KMS-11 (cell line): ENCODE measurements at regions not wholly inside any gene's neighbourhood (a gene's known extent, or its start where the extent isn't known, plus 50 kb on each side); places are given as distances from the start of the nearest gene placed in this dataset.

Experiments used
- H2AFZ ChIP-seq: fragments of 200-600 bp; sonication (generic); 2 replicates; pipeline ENCODE4 v1.6.1; 2016; ENCODE audit warnings: antibody characterized with exemption, mixed run types, low read depth
- H3K27ac ChIP-seq: fragments of 200-600 bp; sonication (generic); 2 replicates; pipeline ENCODE4 v1.6.1; 2016; ENCODE audit warnings: mild to moderate bottlenecking, mixed run types
- H3K27me3 ChIP-seq: fragments of 200-600 bp; sonication (generic); 2 replicates; pipeline ENCODE4 v1.6.1; 2017; ENCODE audit warnings: mild to moderate bottlenecking, low read depth, mixed run types, moderate library complexity; ENCODE audit not compliant: insufficient read depth
- H3K36me3 ChIP-seq: fragments of 200-600 bp; sonication (generic); 2 replicates; pipeline ENCODE4 v1.6.1; 2017; ENCODE audit warnings: mild to moderate bottlenecking, mixed run types; ENCODE audit not compliant: insufficient read depth
- H3K4me1 ChIP-seq: fragments of 200-600 bp; sonication (generic); 2 replicates; pipeline ENCODE4 v1.6.1; 2016; ENCODE audit warnings: mild to moderate bottlenecking, low read depth, mixed run types; ENCODE audit not compliant: poor library complexity, severe bottlenecking
- H3K4me2 ChIP-seq: fragments of 200-600 bp; sonication (generic); 2 replicates; pipeline ENCODE4 v1.7.0; 2016; ENCODE audit warnings: mild to moderate bottlenecking, mixed run types
- H3K4me3 ChIP-seq: fragments of 200-600 bp; sonication (generic); IDR thresholded peaks from 2 replicates; pipeline ENCODE4 v1.6.1; 2017; ENCODE audit warnings: low read depth, low read length, mixed read lengths; ENCODE audit not compliant: insufficient read depth
- H3K79me2 ChIP-seq: fragments of 200-600 bp; sonication (generic); 2 replicates; pipeline ENCODE4 v1.6.1; 2016; ENCODE audit warnings: low read depth, mixed run types; ENCODE audit not compliant: insufficient read depth
- H3K9ac ChIP-seq: fragments of 200-600 bp; sonication (generic); 2 replicates; pipeline ENCODE4 v1.6.1; 2016; ENCODE audit warnings: mild to moderate bottlenecking, mixed run types
- H4K20me1 ChIP-seq: fragments of 200-600 bp; sonication (generic); 2 replicates; pipeline ENCODE4 v1.6.1; 2016; ENCODE audit warnings: mild to moderate bottlenecking, mixed run types; ENCODE audit not compliant: insufficient read depth
- TF ChIP-seq, protein P1 (sequence below): fragments of 200-600 bp; sonication (generic); conservative IDR thresholded peaks from 2 replicates; pipeline ENCODE4 v1.6.1; 2017; ENCODE audit warnings: low read depth, mild to moderate bottlenecking, antibody characterized with exemption, low read length, moderate library complexity, mixed read lengths

DNA sequence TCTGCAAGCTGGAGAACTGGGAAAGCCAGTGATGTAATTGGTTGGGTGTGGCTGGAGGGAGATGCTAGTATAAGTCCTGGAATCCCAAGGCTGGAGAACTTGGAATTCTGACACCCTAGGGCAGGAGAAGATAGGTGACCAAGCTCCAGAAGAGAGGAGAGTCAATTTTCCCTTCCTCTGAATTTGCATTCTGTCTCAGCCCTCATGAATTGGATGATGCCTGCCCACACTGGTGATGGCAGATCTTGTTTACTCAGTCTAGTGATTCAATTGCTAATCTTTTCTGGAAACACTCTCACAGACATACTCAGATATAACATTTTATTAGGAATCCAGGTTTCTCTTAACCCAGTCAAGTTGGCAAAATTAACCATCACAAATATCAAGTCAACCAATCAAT is 287.2 kb downstream of the RDH14 start:
- no peaks in the 10 kb centered on the region for H3K36me3 ChIP-seq
- H3K4me1 ChIP-seq = no peaks in the 10 kb centered on the region
- no peak overlapping the region for H3K4me3 ChIP-seq
- H3K79me2 ChIP-seq = no peaks in the 10 kb centered on the region
- H4K20me1 ChIP-seq = no peaks in the 10 kb centered on the region
- no peak overlapping the region for H3K27ac ChIP-seq
- H3K27me3 ChIP-seq = no peaks in the 10 kb centered on the region
- TF ChIP-seq, protein P1, sequence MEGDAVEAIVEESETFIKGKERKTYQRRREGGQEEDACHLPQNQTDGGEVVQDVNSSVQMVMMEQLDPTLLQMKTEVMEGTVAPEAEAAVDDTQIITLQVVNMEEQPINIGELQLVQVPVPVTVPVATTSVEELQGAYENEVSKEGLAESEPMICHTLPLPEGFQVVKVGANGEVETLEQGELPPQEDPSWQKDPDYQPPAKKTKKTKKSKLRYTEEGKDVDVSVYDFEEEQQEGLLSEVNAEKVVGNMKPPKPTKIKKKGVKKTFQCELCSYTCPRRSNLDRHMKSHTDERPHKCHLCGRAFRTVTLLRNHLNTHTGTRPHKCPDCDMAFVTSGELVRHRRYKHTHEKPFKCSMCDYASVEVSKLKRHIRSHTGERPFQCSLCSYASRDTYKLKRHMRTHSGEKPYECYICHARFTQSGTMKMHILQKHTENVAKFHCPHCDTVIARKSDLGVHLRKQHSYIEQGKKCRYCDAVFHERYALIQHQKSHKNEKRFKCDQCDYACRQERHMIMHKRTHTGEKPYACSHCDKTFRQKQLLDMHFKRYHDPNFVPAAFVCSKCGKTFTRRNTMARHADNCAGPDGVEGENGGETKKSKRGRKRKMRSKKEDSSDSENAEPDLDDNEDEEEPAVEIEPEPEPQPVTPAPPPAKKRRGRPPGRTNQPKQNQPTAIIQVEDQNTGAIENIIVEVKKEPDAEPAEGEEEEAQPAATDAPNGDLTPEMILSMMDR = no peak
- H3K9ac ChIP-seq = no peak overlapping the region
- H3K4me2 ChIP-seq = no peak overlapping the region
- H2AFZ ChIP-seq = no peak overlapping the region

GRCh38 chr2:18272148-18272494 is 288.3 kb downstream of the RDH14 start:
- no peaks in the 10 kb centered on the region for H4K20me1 ChIP-seq
- H3K27ac ChIP-seq = no peak overlapping the region

GRCh38 chr2:18271370-18272147 is 288.9 kb downstream of the RDH14 start:
- H3K36me3 ChIP-seq = no peaks in the 10 kb centered on the region

More at GRCh38 chr2:18272148-18272494, 288.3 kb downstream of the RDH14 start:
- H3K4me3 ChIP-seq = no peak overlapping the region
- H2AFZ ChIP-seq = no peak overlapping the region
- no peaks in the 10 kb centered on the region for H3K36me3 ChIP-seq
- H3K4me2 ChIP-seq = no peak overlapping the region
- TF ChIP-seq, protein P1 = no peak
- H3K27me3 ChIP-seq = no peaks in the 10 kb centered on the region
- H3K4me1 ChIP-seq = no peaks in the 10 kb centered on the region
- H3K79me2 ChIP-seq = no peaks in the 10 kb centered on the region
- no peak overlapping the region for H3K9ac ChIP-seq

GRCh38 chr2:18268400-18268799 is 292.1 kb downstream of the RDH14 start:
- no peaks in the 10 kb centered on the region for H4K20me1 ChIP-seq
- no peak overlapping the region for H2AFZ ChIP-seq
- H3K27ac ChIP-seq = no peak overlapping the region
- H3K27me3 ChIP-seq = no peaks in the 10 kb centered on the region
- no peak overlapping the region for H3K4me3 ChIP-seq
- no peaks in the 10 kb centered on the region for H3K36me3 ChIP-seq
- no peak overlapping the region for H3K9ac ChIP-seq
- H3K4me1 ChIP-seq = no peaks in the 10 kb centered on the region
- TF ChIP-seq, protein P1 = no peak
- no peak overlapping the region for H3K4me2 ChIP-seq
- no peaks in the 10 kb centered on the region for H3K79me2 ChIP-seq

More at GRCh38 chr2:18271370-18272147, 288.9 kb downstream of the RDH14 start:
- Histone ChIP-seq H3K79me2 (no peaks in the 10 kb centered on the region), H3K27me3 (no peaks in the 10 kb centered on the region), H4K20me1 (no peaks in the 10 kb centered on the region), H2AFZ (no peak overlapping the region), H3K4me2 (no peak overlapping the region), H3K4me1 (no peaks in the 10 kb centered on the region), H3K4me3 (no peak overlapping the region), H3K9ac (no peak overlapping the region), H3K27ac (no peak overlapping the region)
- TF ChIP-seq, protein P1 = no peak
